ENCODE measurements at regions not wholly inside any gene's neighbourhood (a gene's known extent, or its start where the extent isn't known, plus 50 kb on each side); places are given as distances from the start of the nearest gene placed in this dataset.

GRCh38 chr4:151901631-151902030, 140.8 kb upstream of the GATB start:
- no peak for TF ChIP-seq POLR2A (IDR thresholded peaks at IDR 0.05)
- no peak for TF ChIP-seq CTCF (IDR thresholded peaks at IDR 0.05)

All from upper lobe of left lung (tissue), 4 donors.